GM21717 (cell line): ENCODE measurements at regions not wholly inside any gene's neighbourhood (a gene's known extent, or its start where the extent isn't known, plus 50 kb on each side); places are given as distances from the start of the nearest gene placed in this dataset.

Experiments
- ATAC-seq: cut with Tn5 transposase; IDR thresholded peaks from one replicate; pipeline ENCODE4 v1.9.1; 2021; ENCODE audit warnings: mild to moderate bottlenecking, moderate library complexity; ENCODE audit not compliant: unreplicated experiment

GRCh38 chr18:28834889-28835288 is 658.0 kb upstream of the CDH2 start:
- no peak for ATAC-seq

GRCh38 chr18:28831908-28832307 is 655.0 kb upstream of the CDH2 start:
- ATAC-seq, result no peak

DNA sequence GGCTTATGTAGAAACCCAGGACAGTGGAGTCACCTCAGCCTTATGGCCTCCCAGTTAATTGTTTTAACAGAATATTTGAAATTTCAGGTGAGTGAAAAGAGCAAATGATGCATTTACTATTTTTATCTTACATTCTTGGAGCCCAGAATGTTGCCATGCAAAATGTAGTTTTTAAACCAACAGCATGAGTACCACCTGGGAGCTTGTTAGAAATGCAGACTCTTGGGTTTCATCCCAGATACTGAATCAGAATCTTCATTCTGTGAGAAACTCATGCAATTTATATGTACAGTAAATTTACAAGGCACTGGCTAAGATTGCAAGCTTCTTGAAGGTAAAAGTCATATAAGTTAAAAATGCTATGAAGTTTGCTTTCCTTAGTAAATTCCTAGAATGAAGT is 654.5 kb upstream of the CDH2 start:
- ATAC-seq, result no peak

DNA sequence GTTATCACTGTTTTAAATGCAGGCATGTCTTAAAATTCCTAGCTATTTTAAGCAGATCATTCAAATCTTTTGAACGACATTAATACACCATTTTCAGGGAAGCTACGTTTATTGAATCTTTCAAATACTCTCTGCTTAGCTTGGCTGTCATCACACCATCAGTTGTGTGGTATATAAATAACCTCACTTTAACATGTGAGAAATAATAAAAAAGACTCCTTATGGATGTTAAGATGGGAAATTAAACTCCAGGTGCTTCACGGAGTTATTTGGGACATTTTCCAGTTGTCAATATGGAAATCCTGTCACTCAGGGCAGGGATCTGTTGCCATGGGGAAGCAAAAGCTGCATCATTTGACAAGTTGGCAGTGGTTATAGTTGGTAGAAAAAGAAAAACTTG is 649.2 kb upstream of the CDH2 start:
- ATAC-seq, result no peak

DNA sequence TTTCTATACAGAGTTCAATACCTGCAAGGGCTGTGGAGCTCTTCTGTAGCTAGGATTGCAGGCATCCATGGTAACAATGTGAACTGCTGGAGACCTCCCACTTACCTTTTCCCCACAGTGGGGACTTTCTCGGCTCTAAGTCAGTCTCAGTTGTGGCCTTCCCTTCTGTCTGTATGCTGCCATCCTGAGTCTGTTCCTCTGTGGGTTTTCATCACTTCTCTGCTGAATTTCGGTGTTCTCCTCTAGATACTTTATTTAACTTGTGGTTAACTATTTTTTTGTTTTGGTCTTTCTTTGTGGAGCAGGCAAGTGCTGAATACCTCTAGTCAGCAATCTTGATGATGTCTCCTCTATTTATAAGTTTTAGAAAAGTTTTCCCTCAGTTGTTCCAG is 647.2 kb upstream of the CDH2 start:
- ATAC-seq, result no peak

- no peak for ATAC-seq
Measured at GRCh38 chr18:28823506-28824182, 646.7 kb upstream of the CDH2 start.

GRCh38 chr18:28820353-28820752 is 643.4 kb upstream of the CDH2 start:
- ATAC-seq, result no peak

DNA sequence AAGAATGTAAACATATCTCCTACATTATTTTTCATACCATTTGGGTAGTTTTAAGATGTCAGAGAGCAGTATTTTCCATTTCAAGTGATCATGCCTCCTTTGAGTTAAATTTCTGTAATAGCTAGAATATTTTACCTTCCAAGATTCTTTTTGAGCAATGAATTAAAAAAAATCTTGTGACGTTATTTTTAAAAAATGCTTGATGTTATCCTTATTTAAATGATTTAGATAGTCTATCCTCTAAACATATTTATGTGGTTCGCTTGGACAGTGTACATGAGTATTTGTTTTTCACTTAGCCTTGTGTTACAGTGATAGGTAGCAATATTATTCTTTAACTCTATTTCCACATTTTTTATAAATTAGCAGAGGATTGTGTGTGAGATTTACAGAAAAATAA is 639.2 kb upstream of the CDH2 start:
- ATAC-seq, result no peak

- no peak for ATAC-seq
Measured at GRCh38 chr18:28814365-28814764, 637.4 kb upstream of the CDH2 start.

- ATAC-seq, result no peak
Measured at GRCh38 chr18:28808373-28808772, 631.4 kb upstream of the CDH2 start.

GRCh38 chr18:28805491-28805890 is 628.6 kb upstream of the CDH2 start:
- no peak for ATAC-seq

GRCh38 chr18:28804512-28805202 is 627.7 kb upstream of the CDH2 start:
- no peak for ATAC-seq

DNA sequence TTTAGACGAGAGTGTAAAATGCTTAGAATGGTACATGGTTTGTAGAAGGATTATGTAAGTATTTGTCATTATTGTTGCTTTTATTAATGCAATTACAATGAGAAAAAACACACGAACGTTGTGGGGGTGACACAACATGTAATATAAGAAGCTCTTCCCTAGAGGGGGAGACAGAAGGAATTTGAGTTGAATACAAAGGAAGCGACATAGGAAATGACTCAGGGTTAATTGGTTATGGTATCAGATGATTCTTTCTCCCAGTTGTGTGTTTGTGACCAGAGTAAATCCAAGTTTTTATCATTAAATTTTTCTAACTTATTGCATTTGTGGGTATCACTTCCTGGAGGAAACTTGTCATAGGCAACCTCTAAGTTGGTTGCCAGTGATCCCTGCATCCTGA is 625.6 kb upstream of the CDH2 start:
- no peak for ATAC-seq

DNA sequence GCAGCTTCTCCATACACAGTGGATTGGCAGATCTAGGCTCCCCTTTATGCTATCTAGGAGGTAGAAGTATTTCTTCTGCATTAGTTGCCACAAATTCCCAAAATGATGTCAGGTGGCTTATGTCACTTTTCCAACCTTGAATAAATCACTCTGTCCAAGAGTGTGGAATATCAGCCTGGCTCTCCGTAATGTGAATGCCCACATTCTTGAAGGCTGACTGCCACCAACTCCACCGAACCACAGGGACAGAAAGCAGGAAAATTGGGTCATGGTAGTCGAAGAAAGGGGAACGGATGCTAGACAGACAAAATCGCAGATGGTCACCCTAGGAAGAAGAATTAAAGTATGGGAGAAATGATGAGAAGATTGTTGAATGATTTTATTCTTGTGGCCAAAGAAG is 624.9 kb upstream of the CDH2 start:
- ATAC-seq, result no peak

- no peak for ATAC-seq
Measured at GRCh38 chr18:28794459-28795245, 617.7 kb upstream of the CDH2 start.

- no peak for ATAC-seq
Measured at GRCh38 chr18:28793901-28794300, 617.0 kb upstream of the CDH2 start.

- no peak for ATAC-seq
Measured at GRCh38 chr18:28792404-28793086, 615.6 kb upstream of the CDH2 start.

- no peak for ATAC-seq
Measured at GRCh38 chr18:28791101-28791500, 614.2 kb upstream of the CDH2 start.

DNA sequence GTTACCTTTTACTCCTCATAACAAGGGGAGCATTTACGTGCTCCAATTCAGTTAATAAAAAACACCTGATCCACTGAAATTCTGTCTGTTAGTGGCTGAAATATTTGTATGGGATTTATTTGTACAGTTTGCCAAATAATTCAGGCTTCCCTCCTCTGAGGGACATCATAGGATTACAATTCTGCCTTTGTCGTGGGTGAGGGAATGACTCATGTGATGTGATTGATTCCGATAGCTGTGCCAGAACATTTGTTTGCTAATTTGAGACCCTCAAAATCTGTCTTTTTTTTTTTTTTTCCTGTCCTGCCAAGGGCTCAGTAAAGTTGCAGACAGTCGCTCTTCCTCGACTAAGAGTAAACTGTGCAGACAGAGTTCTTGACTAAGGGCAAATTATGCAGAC is 612.6 kb upstream of the CDH2 start:
- no peak for ATAC-seq

- ATAC-seq, result no peak
Measured at GRCh38 chr18:28786926-28787325, 610.0 kb upstream of the CDH2 start.

GRCh38 chr18:28781616-28782362 is 604.9 kb upstream of the CDH2 start:
- no peak for ATAC-seq
